Neutrophil (primary cell): ENCODE measurements at regions not wholly inside any gene's neighbourhood (a gene's known extent, or its start where the extent isn't known, plus 50 kb on each side); places are given as distances from the start of the nearest gene placed in this dataset.

Source experiments
- H3K27ac ChIP-seq: fragments of 200-600 bp; sonication (generic); 2 replicates; pipeline ENCODE4 v1.5.1; 2016; ENCODE audit warnings: mild to moderate bottlenecking, moderate library complexity
- H3K27me3 ChIP-seq: fragments of 200-600 bp; sonication (generic); 2 replicates; pipeline ENCODE4 v1.6.0; 2016; ENCODE audit warnings: mild to moderate bottlenecking
- H3K36me3 ChIP-seq: fragments of 200-600 bp; sonication (generic); 2 replicates; pipeline ENCODE4 v1.5.1; 2017
- H3K4me1 ChIP-seq, 2 experiments: fragments of 200-600 bp in 1 of 2; sonication (generic) in 1 of 2; 1 replicate in 1 of 2; 2 replicates in 1 of 2; pipeline versions ENCODE4 v1.5.1 to v1.6.1; 2013 to 2016; ENCODE audit warnings: low read depth in 1 of 2, low read length in 1 of 2, mild to moderate bottlenecking in 1 of 2, moderate library complexity in 1 of 2; ENCODE audit not compliant: control insufficient read depth in 1 of 2, insufficient read depth in 1 of 2
- H3K4me3 ChIP-seq, 2 experiments: fragments of 200-600 bp in 1 of 2; sonication (generic) in 1 of 2; 1 replicate in 1 of 2; 2 replicates in 1 of 2; pipeline ENCODE4 v1.5.1; 2013 to 2016; ENCODE audit warnings: low read depth in 1 of 2, low read length in 1 of 2, mild to moderate bottlenecking in 1 of 2, moderate library complexity in 1 of 2
- H3K9me3 ChIP-seq: fragments of 200-600 bp; sonication (generic); 2 replicates; pipeline ENCODE4 v1.5.1; 2016
- CTCF ChIP-seq: fragments of 200-600 bp; sonication (generic); IDR thresholded peaks from 2 replicates; pipeline ENCODE4 v1.5.1; 2016; ENCODE audit warnings: antibody characterized with exemption

- TF ChIP-seq CTCF, result no peak
- H3K27me3 ChIP-seq, result no peaks in the 10 kb centered on the region
- H3K4me1 ChIP-seq, result no peaks in the 10 kb centered on the region
- H3K9me3 ChIP-seq, result no peaks in the 10 kb centered on the region
- H3K27ac ChIP-seq, result no peak overlapping the region
- no peaks in the 10 kb centered on the region for H3K36me3 ChIP-seq
- no peak overlapping the region for H3K4me3 ChIP-seq
Measured at GRCh38 chr21:38699048-38699447, 106.7 kb upstream of the ETS2 start.

GRCh38 chr21:38702196-38702595 is 103.5 kb upstream of the ETS2 start:
- Histone ChIP-seq H3K9me3 (no peaks in the 10 kb centered on the region), H3K36me3 (no peaks in the 10 kb centered on the region), H3K4me3 (no peak overlapping the region), H3K27me3 (peaks cover 4% of the 10 kb centered on the region), H3K4me1 (no peaks in the 10 kb centered on the region), H3K27ac (no peak overlapping the region)
- no peak for TF ChIP-seq CTCF

- Histone ChIP-seq H3K36me3 (no peaks in the 10 kb centered on the region), H3K27ac (no peak overlapping the region), H3K27me3 (peaks cover 4% of the 10 kb centered on the region), H3K4me3 (no peak overlapping the region), H3K4me1 (peaks cover 0 to 1% of the 10 kb centered on the region in 2 experiments), H3K9me3 (no peaks in the 10 kb centered on the region)
- TF ChIP-seq CTCF, result no peak
Measured at GRCh38 chr21:38709876-38710275, 95.9 kb upstream of the ETS2 start.

- H3K4me1 ChIP-seq, result peaks cover 0 to 6% of the 10 kb centered on the region in 2 experiments
- H3K27ac ChIP-seq, result no peak overlapping the region
- H3K9me3 ChIP-seq, result no peaks in the 10 kb centered on the region
- no peaks in the 10 kb centered on the region for H3K36me3 ChIP-seq
- TF ChIP-seq CTCF, result no peak
- H3K27me3 ChIP-seq, result no peaks in the 10 kb centered on the region
- H3K4me3 ChIP-seq, result no peak overlapping the region
Measured at GRCh38 chr21:38712071-38712470, 93.7 kb upstream of the ETS2 start.

- Histone ChIP-seq H3K27ac (no peak overlapping the region), H3K4me3 (no peak overlapping the region), H3K27me3 (no peaks in the 10 kb centered on the region), H3K4me1 (peaks cover 1 to 6% of the 10 kb centered on the region in 2 experiments), H3K9me3 (no peaks in the 10 kb centered on the region), H3K36me3 (no peaks in the 10 kb centered on the region)
- TF ChIP-seq CTCF, result no peak
Measured at GRCh38 chr21:38712664-38713063, 93.1 kb upstream of the ETS2 start.
